ENCODE measurements at regions not wholly inside any gene's neighbourhood (a gene's known extent, or its start where the extent isn't known, plus 50 kb on each side); places are given as distances from the start of the nearest gene placed in this dataset.

DNA sequence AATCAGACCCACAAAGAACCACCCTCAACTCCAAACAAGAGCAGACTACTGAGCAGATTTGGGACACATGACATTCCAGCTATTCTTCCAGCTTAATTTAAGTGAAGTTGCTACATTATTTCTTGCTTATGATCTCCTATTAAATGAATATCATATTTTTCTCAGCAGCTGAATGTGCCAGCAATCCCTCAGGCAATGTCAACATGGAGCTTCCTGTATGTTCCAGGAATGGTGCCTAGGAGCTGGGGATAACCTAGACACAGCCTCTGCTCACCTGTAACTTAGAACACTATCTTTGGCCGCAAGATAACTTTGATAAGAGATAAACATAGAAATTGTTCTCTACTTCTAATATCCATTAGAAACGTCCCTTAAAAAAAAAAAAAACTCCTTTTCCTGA is 274.4 kb upstream of the RASGEF1B start:
- no peak overlapping the region for H3K27ac Mint-ChIP-seq
- H3K36me3 ChIP-seq (ENCODE audit: control insufficient read depth in 2 of 2, extremely low read depth in 1 of 2, insufficient read depth in 1 of 2, low read length in 1 of 2), result no peaks in the 10 kb centered on the region
- H3K27me3 ChIP-seq (replicated peaks in 1 of 2; ENCODE audit: control insufficient read depth in 2 of 2, extremely low read depth in 1 of 2, insufficient read depth in 2 of 2, low read length in 1 of 2), result no peaks in the 10 kb centered on the region
- H3K36me3 Mint-ChIP-seq, result no peaks in the 10 kb centered on the region
- DNase-seq, result no peak
- H3K9me3 ChIP-seq, result no peaks in the 10 kb centered on the region
- ChIA-PET CTCF (no interaction called here), POLR2A (no interaction called here)
- ATAC-seq (replicated peaks in 1 of 4), result no peak
- no peak overlapping the region for H3K4me3 Mint-ChIP-seq
- WGBS (ENCODE audit: insufficient coverage), result no CpG with 5 or more reads among the region's 2 CpGs
- no peak overlapping the region for H3K4me3 ChIP-seq (ENCODE audit: control insufficient read depth in 1 of 2, extremely low read depth in 1 of 2, low read length in 1 of 2)
- H3K4me1 Mint-ChIP-seq, result peaks cover 0 to 10% (median 4%) of the 10 kb centered on the region in 3 donors
- no peaks in the 10 kb centered on the region for H3K4me1 ChIP-seq (ENCODE audit: control insufficient read depth in 1 of 2, extremely low read depth in 1 of 2, insufficient read depth in 2 of 2, low read length in 2 of 2)
- H3K27ac ChIP-seq (ENCODE audit: low read length), result no peak overlapping the region
- no peaks in the 10 kb centered on the region for H3K27me3 Mint-ChIP-seq
- H3K9me3 Mint-ChIP-seq, result no peaks in the 10 kb centered on the region

- Mint-ChIP-seq H3K4me1 (peaks cover 0 to 10% (median 4%) of the 10 kb centered on the region in 3 donors), H3K9me3 (no peaks in the 10 kb centered on the region), H3K27me3 (no peaks in the 10 kb centered on the region), H3K4me3 (no peak overlapping the region), H3K36me3 (no peaks in the 10 kb centered on the region), H3K27ac (no peak overlapping the region)
- no peak overlapping the region for H3K4me3 ChIP-seq (ENCODE audit: control insufficient read depth in 1 of 2, extremely low read depth in 1 of 2, low read length in 1 of 2)
- no peak for DNase-seq
- ChIA-PET CTCF (no interaction called here), POLR2A (no interaction called here)
- H3K36me3 ChIP-seq (ENCODE audit: control insufficient read depth in 2 of 2, extremely low read depth in 1 of 2, insufficient read depth in 1 of 2, low read length in 1 of 2), result no peaks in the 10 kb centered on the region
- H3K27me3 ChIP-seq (replicated peaks in 1 of 2; ENCODE audit: control insufficient read depth in 2 of 2, extremely low read depth in 1 of 2, insufficient read depth in 2 of 2, low read length in 1 of 2), result no peaks in the 10 kb centered on the region
- no peak for ATAC-seq (replicated peaks in 1 of 4)
- H3K9me3 ChIP-seq, result no peaks in the 10 kb centered on the region
- no CpG with 5 or more reads among the region's 3 CpGs for WGBS (ENCODE audit: insufficient coverage)
- H3K27ac ChIP-seq (ENCODE audit: low read length), result no peak overlapping the region
- no peaks in the 10 kb centered on the region for H3K4me1 ChIP-seq (ENCODE audit: control insufficient read depth in 1 of 2, extremely low read depth in 1 of 2, insufficient read depth in 2 of 2, low read length in 2 of 2)
Observed at GRCh38 chr4:81745050-81745449, 273.3 kb upstream of the RASGEF1B start.

GRCh38 chr4:81743731-81744435 is 272.2 kb upstream of the RASGEF1B start:
- no peak for ATAC-seq (replicated peaks in 1 of 4)
- Mint-ChIP-seq H3K36me3 (no peaks in the 10 kb centered on the region), H3K27me3 (no peaks in the 10 kb centered on the region), H3K27ac (no peak overlapping the region), H3K4me1 (peaks cover 0 to 13% (median 4%) of the 10 kb centered on the region in 3 donors), H3K4me3 (no peak overlapping the region), H3K9me3 (no peaks in the 10 kb centered on the region)
- ChIA-PET CTCF (interaction anchor here in 1 of 2 donors (0.6 to 0.7 kb wide), 2 partner anchors 16 to 277 kb away, joined by 4 to 5 read pairs; no protein-coding TSS in a partner anchor), POLR2A (no interaction called here)
- no peak overlapping the region for H3K4me3 ChIP-seq (ENCODE audit: control insufficient read depth in 1 of 2, extremely low read depth in 1 of 2, low read length in 1 of 2)
- 83% methylated on average over 9 of the region's 9 CpGs for WGBS (ENCODE audit: insufficient coverage)
- H3K27ac ChIP-seq (ENCODE audit: low read length), result no peak overlapping the region
- no peaks in the 10 kb centered on the region for H3K9me3 ChIP-seq
- no peak for DNase-seq
- no peaks in the 10 kb centered on the region for H3K4me1 ChIP-seq (ENCODE audit: control insufficient read depth in 1 of 2, extremely low read depth in 1 of 2, insufficient read depth in 2 of 2, low read length in 2 of 2)
- H3K36me3 ChIP-seq (ENCODE audit: control insufficient read depth in 2 of 2, extremely low read depth in 1 of 2, insufficient read depth in 1 of 2, low read length in 1 of 2), result no peaks in the 10 kb centered on the region
- no peaks in the 10 kb centered on the region for H3K27me3 ChIP-seq (replicated peaks in 1 of 2; ENCODE audit: control insufficient read depth in 2 of 2, extremely low read depth in 1 of 2, insufficient read depth in 2 of 2, low read length in 1 of 2)

DNA sequence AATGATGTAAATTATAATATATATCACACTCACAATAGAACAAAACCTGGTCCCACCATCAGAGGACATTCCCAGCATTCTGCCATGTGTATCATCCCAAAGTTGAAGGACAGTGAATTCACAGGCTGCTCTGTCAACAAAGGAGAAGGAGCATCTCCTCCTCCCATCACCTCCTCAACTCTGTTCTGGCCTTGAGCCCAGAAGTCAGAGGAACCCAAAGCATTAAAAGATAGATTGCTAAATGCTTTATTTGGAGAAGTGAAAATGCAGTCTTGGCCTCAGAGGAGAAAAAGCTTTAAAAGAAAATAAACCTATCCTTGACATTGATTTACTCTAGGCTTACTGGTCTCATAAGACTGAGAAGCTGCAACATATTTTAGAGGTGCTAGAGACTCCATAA is 268.8 kb upstream of the RASGEF1B start:
- Histone ChIP-seq H3K27ac (ENCODE audit: low read length) (no peak overlapping the region), H3K4me1 (ENCODE audit: control insufficient read depth in 1 of 2, extremely low read depth in 1 of 2, insufficient read depth in 2 of 2, low read length in 2 of 2) (no peaks in the 10 kb centered on the region), H3K27me3 (replicated peaks in 1 of 2; ENCODE audit: control insufficient read depth in 2 of 2, extremely low read depth in 1 of 2, insufficient read depth in 2 of 2, low read length in 1 of 2) (no peaks in the 10 kb centered on the region), H3K9me3 (no peaks in the 10 kb centered on the region), H3K4me3 (ENCODE audit: control insufficient read depth in 1 of 2, extremely low read depth in 1 of 2, low read length in 1 of 2) (no peak overlapping the region), H3K36me3 (ENCODE audit: control insufficient read depth in 2 of 2, extremely low read depth in 1 of 2, insufficient read depth in 1 of 2, low read length in 1 of 2) (no peaks in the 10 kb centered on the region)
- ChIA-PET POLR2A (no interaction called here), CTCF (no interaction called here)
- no peaks in the 10 kb centered on the region for H3K27me3 Mint-ChIP-seq
- H3K27ac Mint-ChIP-seq, result no peak overlapping the region
- DNase-seq (no peak), ATAC-seq (replicated peaks in 1 of 4) (no peak)
- no peaks in the 10 kb centered on the region for H3K9me3 Mint-ChIP-seq
- no peaks in the 10 kb centered on the region for H3K36me3 Mint-ChIP-seq
- H3K4me3 Mint-ChIP-seq, result no peak overlapping the region
- H3K4me1 Mint-ChIP-seq, result peaks cover 0 to 6% (median 0%) of the 10 kb centered on the region in 3 donors

DNA sequence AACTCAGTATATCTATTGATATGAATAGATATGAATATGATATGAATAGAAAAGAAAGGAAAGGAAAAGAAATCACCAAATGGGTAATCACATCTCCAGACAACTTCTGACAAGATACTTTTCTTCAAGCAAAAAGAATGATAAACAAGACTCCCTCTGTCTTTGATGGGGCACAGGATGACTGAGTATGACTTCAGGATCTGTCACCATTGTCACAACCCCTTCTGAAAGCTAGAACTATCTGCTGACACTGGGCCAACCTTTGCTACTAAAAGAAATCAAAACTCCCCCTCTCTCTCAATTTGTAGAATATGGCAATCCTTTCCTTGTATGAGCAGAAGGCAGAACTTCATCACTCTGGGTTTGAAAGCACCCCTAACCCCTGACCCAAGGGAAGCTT is 267.2 kb upstream of the RASGEF1B start:
- no peaks in the 10 kb centered on the region for H3K36me3 ChIP-seq (ENCODE audit: control insufficient read depth in 2 of 2, extremely low read depth in 1 of 2, insufficient read depth in 1 of 2, low read length in 1 of 2)
- no peak overlapping the region for H3K4me3 ChIP-seq (ENCODE audit: control insufficient read depth in 1 of 2, extremely low read depth in 1 of 2, low read length in 1 of 2)
- Mint-ChIP-seq H3K4me3 (no peak overlapping the region), H3K4me1 (peaks cover 0 to 6% (median 0%) of the 10 kb centered on the region in 3 donors), H3K36me3 (no peaks in the 10 kb centered on the region), H3K9me3 (no peaks in the 10 kb centered on the region), H3K27me3 (no peaks in the 10 kb centered on the region), H3K27ac (no peak overlapping the region)
- H3K27me3 ChIP-seq (replicated peaks in 1 of 2; ENCODE audit: control insufficient read depth in 2 of 2, extremely low read depth in 1 of 2, insufficient read depth in 2 of 2, low read length in 1 of 2), result no peaks in the 10 kb centered on the region
- no peaks in the 10 kb centered on the region for H3K4me1 ChIP-seq (ENCODE audit: control insufficient read depth in 1 of 2, extremely low read depth in 1 of 2, insufficient read depth in 2 of 2, low read length in 2 of 2)
- CTCF ChIA-PET, result no interaction called here
- POLR2A ChIA-PET, result interaction anchor here in 1 of 2 donors (0.6 kb wide), 1 partner anchor 1542 kb away, joined by 3 read pairs; no protein-coding TSS in a partner anchor
- ATAC-seq (replicated peaks in 1 of 4) (no peak), DNase-seq (no peak)
- H3K9me3 ChIP-seq, result no peaks in the 10 kb centered on the region
- H3K27ac ChIP-seq (ENCODE audit: low read length), result no peak overlapping the region

- no peak overlapping the region for H3K27ac Mint-ChIP-seq
- 88% methylated on average over 1 of the region's 2 CpGs for WGBS (ENCODE audit: insufficient coverage)
Observed at GRCh38 chr4:81737865-81738559, 266.3 kb upstream of the RASGEF1B start.

More at GRCh38 chr4:81737865-81738559, 266.3 kb upstream of the RASGEF1B start:
- Mint-ChIP-seq H3K27me3 (no peaks in the 10 kb centered on the region), H3K4me1 (peaks cover 0 to 3% (median 0%) of the 10 kb centered on the region in 3 donors), H3K36me3 (no peaks in the 10 kb centered on the region), H3K9me3 (no peaks in the 10 kb centered on the region), H3K4me3 (no peak overlapping the region)
- CTCF ChIA-PET, result interaction anchor here in 1 of 2 donors (0.6 kb wide), 1 partner anchor 120 kb away, joined by 8 read pairs; no protein-coding TSS in a partner anchor
- Histone ChIP-seq H3K27ac (ENCODE audit: low read length) (no peak overlapping the region), H3K27me3 (replicated peaks in 1 of 2; ENCODE audit: control insufficient read depth in 2 of 2, extremely low read depth in 1 of 2, insufficient read depth in 2 of 2, low read length in 1 of 2) (no peaks in the 10 kb centered on the region), H3K9me3 (no peaks in the 10 kb centered on the region), H3K4me1 (ENCODE audit: control insufficient read depth in 1 of 2, extremely low read depth in 1 of 2, insufficient read depth in 2 of 2, low read length in 2 of 2) (no peaks in the 10 kb centered on the region), H3K4me3 (ENCODE audit: control insufficient read depth in 1 of 2, extremely low read depth in 1 of 2, low read length in 1 of 2) (no peak overlapping the region), H3K36me3 (ENCODE audit: control insufficient read depth in 2 of 2, extremely low read depth in 1 of 2, insufficient read depth in 1 of 2, low read length in 1 of 2) (no peaks in the 10 kb centered on the region)
- DNase-seq (no peak), ATAC-seq (replicated peaks in 1 of 4) (no peak)
- POLR2A ChIA-PET, result no interaction called here

Measured in T-cell (primary cell).